ENCODE measurements at regions not wholly inside any gene's neighbourhood (a gene's known extent, or its start where the extent isn't known, plus 50 kb on each side); places are given as distances from the start of the nearest gene placed in this dataset.

DNA sequence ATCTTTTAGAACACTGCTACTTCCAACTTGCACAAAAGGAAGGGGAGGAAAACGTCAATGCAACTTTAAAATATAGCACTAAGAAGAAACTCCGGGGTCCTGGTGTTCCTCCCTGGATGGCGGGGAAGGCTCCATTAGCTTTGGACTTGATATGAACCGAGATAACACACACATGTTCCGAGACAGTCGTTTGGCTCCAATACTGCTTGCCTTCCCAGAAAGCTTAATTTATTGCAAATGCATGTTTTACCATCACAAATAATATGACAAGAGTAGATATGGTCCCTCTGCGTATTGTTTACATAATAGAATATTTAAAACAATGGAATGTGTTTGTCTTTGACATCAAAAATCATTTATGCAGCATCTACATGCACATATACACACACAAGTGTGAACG, 87.6 kb upstream of the CLMN start:
- Histone ChIP-seq H3F3A (ENCODE audit: control insufficient read depth, insufficient read depth) (no peaks in the 10 kb centered on the region), H3K27me3 (ENCODE audit: control insufficient read depth, low read length) (0 out of 2 replicates have a peak, but pooled peaks cover 6% of the 10 kb centered on the region), H3K4me3 (ENCODE audit: low read length) (no peak overlapping the region), H3K36me3 (ENCODE audit: control insufficient read depth, low read length) (no peaks in the 10 kb centered on the region), H3K4me1 (ENCODE audit: control insufficient read depth, low read length) (no peaks in the 10 kb centered on the region), H3K4me2 (ENCODE audit: low read length) (no peak overlapping the region), H4K20me1 (ENCODE audit: control insufficient read depth, insufficient read depth, low read depth, low read length) (no peaks in the 10 kb centered on the region), H3K79me2 (ENCODE audit: control insufficient read depth, low read length) (no peaks in the 10 kb centered on the region), H3K9me2 (replicated peaks; ENCODE audit: control insufficient read depth, low read length) (no peaks in the 10 kb centered on the region), H3K27ac (ENCODE audit: low read depth, low read length) (no peak overlapping the region), H3K9me3 (ENCODE audit: control insufficient read depth, insufficient read depth, low read length) (no peaks in the 10 kb centered on the region)
- no peak for TF ChIP-seq EZH2phosphoT487 (IDR thresholded peaks at IDR 0.05; ENCODE audit: borderline replicate concordance, low read length)
- TF ChIP-seq, protein P1, sequence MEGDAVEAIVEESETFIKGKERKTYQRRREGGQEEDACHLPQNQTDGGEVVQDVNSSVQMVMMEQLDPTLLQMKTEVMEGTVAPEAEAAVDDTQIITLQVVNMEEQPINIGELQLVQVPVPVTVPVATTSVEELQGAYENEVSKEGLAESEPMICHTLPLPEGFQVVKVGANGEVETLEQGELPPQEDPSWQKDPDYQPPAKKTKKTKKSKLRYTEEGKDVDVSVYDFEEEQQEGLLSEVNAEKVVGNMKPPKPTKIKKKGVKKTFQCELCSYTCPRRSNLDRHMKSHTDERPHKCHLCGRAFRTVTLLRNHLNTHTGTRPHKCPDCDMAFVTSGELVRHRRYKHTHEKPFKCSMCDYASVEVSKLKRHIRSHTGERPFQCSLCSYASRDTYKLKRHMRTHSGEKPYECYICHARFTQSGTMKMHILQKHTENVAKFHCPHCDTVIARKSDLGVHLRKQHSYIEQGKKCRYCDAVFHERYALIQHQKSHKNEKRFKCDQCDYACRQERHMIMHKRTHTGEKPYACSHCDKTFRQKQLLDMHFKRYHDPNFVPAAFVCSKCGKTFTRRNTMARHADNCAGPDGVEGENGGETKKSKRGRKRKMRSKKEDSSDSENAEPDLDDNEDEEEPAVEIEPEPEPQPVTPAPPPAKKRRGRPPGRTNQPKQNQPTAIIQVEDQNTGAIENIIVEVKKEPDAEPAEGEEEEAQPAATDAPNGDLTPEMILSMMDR (IDR thresholded peaks at IDR 0.05; ENCODE audit: low read depth, low read length, poor library complexity, severe bottlenecking): no peak

DNA sequence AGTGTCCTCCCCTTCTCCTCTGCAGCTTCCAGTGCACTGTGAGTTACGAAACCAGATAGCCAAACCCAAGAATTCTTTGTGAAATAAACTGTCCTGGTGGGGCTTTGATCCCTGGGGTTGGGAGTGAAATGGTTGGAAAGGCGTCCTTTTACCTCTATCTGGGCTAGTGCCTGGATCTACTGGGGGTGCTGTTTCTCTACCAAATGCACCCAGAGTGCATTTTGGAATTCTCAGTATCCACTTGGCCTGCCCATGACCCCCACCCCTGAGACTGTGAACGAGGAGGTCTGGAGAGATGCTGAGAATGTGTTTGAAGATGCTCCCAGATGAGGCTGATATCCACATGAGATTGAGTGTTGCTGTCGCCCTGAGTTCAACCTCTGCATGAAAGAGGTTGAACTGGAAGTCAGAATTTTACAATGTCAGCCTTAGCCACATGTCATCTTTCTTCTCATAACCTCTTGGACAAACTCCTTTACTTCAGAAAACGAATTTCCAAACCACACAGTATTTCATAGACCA, 87.1 kb upstream of the CLMN start:
- Histone ChIP-seq H3K4me2 (ENCODE audit: low read length) (no peak overlapping the region), H3K79me2 (ENCODE audit: control insufficient read depth, low read length) (no peaks in the 10 kb centered on the region), H4K20me1 (ENCODE audit: control insufficient read depth, insufficient read depth, low read depth, low read length) (no peaks in the 10 kb centered on the region), H3K36me3 (ENCODE audit: control insufficient read depth, low read length) (no peaks in the 10 kb centered on the region), H3K4me3 (ENCODE audit: low read length) (no peak overlapping the region), H3F3A (ENCODE audit: control insufficient read depth, insufficient read depth) (no peaks in the 10 kb centered on the region), H3K27ac (ENCODE audit: low read depth, low read length) (no peak overlapping the region), H3K4me1 (ENCODE audit: control insufficient read depth, low read length) (no peaks in the 10 kb centered on the region), H3K9me2 (replicated peaks; ENCODE audit: control insufficient read depth, low read length) (no peaks in the 10 kb centered on the region), H3K9me3 (ENCODE audit: control insufficient read depth, insufficient read depth, low read length) (no peaks in the 10 kb centered on the region), H3K27me3 (ENCODE audit: control insufficient read depth, low read length) (0 out of 2 replicates have a peak, but pooled peaks cover 3% of the 10 kb centered on the region)
- no peak for TF ChIP-seq EZH2phosphoT487 (IDR thresholded peaks at IDR 0.05; ENCODE audit: borderline replicate concordance, low read length)
- TF ChIP-seq, protein P1 (IDR thresholded peaks at IDR 0.05; ENCODE audit: low read depth, low read length, poor library complexity, severe bottlenecking): no peak

DNA sequence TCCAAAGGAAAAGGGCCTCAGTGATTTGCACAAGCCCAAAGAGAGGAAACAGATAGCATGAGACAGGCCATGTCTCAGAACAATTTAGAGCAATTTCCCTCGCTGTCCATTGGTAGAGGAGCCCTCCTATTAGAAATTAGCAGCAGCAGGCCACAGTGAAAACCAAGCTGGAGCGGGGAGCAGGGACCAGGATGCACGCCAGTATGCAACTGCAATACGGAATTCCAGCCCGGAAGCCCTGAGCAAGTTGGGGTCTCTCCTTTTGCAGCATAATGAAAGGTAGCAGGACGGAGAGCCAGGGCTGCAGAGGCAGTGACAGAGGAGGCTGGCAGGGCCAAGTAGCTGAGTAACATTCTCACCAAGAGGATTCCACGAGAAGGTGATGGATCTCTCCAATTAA, 84.9 kb upstream of the CLMN start:
- TF ChIP-seq, protein P1 (IDR thresholded peaks at IDR 0.05; ENCODE audit: low read depth, low read length, poor library complexity, severe bottlenecking): no peak
- no peak for TF ChIP-seq EZH2phosphoT487 (IDR thresholded peaks at IDR 0.05; ENCODE audit: borderline replicate concordance, low read length)
- Histone ChIP-seq H4K20me1 (ENCODE audit: control insufficient read depth, insufficient read depth, low read depth, low read length) (no peaks in the 10 kb centered on the region), H3K4me2 (ENCODE audit: low read length) (no peak overlapping the region), H3K9me3 (ENCODE audit: control insufficient read depth, insufficient read depth, low read length) (no peaks in the 10 kb centered on the region), H3K4me1 (ENCODE audit: control insufficient read depth, low read length) (no peaks in the 10 kb centered on the region), H3K9me2 (replicated peaks; ENCODE audit: control insufficient read depth, low read length) (no peaks in the 10 kb centered on the region), H3K79me2 (ENCODE audit: control insufficient read depth, low read length) (no peaks in the 10 kb centered on the region), H3K27me3 (ENCODE audit: control insufficient read depth, low read length) (0 out of 2 replicates have a peak, but pooled peaks cover 3% of the 10 kb centered on the region), H3F3A (ENCODE audit: control insufficient read depth, insufficient read depth) (no peaks in the 10 kb centered on the region), H3K27ac (ENCODE audit: low read depth, low read length) (no peak overlapping the region), H3K36me3 (ENCODE audit: control insufficient read depth, low read length) (no peaks in the 10 kb centered on the region), H3K4me3 (ENCODE audit: low read length) (no peak overlapping the region)
